ENCODE measurements at regions not wholly inside any gene's neighbourhood (a gene's known extent, or its start where the extent isn't known, plus 50 kb on each side); places are given as distances from the start of the nearest gene placed in this dataset.

- H3K27ac ChIP-seq, result no peak overlapping the region
- TF ChIP-seq ZFX (IDR thresholded peaks at IDR 0.05), result no peak
- no peak for TF ChIP-seq CTCF (conservative IDR thresholded peaks at IDR 0.05)
Measured at GRCh38 chr20:48571949-48572847, 255.6 kb downstream of the PREX1 start.

DNA sequence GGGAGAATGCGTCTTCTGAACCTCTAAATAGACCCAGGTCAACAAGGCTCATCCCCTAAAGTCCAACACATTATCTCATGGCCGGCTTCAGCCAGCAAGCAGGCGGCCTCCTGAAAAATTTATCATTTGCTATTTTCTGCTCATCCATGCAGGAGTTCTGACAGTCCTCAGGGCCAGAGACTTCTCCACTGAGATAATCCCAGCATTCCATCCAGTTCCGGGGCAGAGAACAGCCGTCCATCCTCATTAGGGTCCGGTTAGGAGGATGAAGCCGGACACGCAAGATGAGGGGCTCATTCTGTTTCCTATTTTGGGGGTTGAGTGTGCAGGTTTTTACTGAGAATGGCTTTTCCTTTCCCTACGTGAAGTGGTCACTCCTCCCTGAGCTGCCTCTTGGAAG lies 258.1 kb downstream of the PREX1 start:
- TF ChIP-seq ZFX (IDR thresholded peaks at IDR 0.05) (no peak), CTCF (conservative IDR thresholded peaks at IDR 0.05) (no peak)
- H3K27ac ChIP-seq, result no peak overlapping the region

DNA sequence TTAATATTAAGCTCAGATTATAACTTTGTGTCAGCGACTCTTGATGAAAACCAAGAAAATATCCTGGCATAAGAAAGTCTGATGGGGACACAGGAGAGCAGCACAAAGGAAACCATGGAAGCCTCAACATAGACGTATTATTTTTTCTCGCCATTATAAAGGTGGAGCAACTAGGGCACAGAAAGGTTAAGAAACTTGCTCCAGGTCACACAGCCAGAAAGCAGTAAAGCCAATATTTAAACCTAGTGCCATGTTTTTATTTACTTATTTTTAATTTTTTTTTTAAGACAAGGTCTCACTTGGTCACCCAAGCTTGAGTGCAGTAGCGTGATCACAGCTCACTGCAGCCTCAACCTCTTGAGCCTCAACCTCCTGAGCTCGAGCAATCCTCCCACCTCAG lies 259.3 kb downstream of the PREX1 start:
- TF ChIP-seq ZFX (IDR thresholded peaks at IDR 0.05), result no peak
- no peak for TF ChIP-seq CTCF (conservative IDR thresholded peaks at IDR 0.05)
- no peak overlapping the region for H3K27ac ChIP-seq

DNA sequence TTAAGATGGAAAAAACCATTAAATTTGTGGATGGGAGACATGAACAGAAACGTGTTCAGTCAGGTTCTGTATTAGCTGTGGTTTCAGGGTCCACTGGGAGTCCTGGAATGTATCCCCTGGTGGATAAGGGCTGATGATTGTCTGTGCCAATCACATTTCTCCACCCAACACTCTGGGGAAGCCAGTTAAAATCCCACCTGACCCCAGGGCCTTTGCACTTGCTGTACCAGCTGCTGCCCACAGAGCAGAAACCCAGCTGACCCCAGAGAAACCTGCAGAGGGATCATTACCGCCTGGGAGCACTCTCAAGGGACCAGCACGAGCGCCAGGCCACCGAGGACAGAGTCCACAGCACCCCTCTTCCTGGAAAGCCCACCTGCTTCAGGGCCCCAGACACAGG lies 260.7 kb downstream of the PREX1 start:
- no peak for TF ChIP-seq CTCF (conservative IDR thresholded peaks at IDR 0.05)
- TF ChIP-seq ZFX (IDR thresholded peaks at IDR 0.05), result no peak
- H3K27ac ChIP-seq, result no peak overlapping the region

- no peak overlapping the region for H3K27ac ChIP-seq
- TF ChIP-seq ZFX (IDR thresholded peaks at IDR 0.05), result no peak
- TF ChIP-seq CTCF (conservative IDR thresholded peaks at IDR 0.05), result no peak
Measured at GRCh38 chr20:48564982-48565539, 262.7 kb downstream of the PREX1 start.

- no peak overlapping the region for H3K27ac ChIP-seq
- no peak for TF ChIP-seq ZFX (IDR thresholded peaks at IDR 0.05)
- no peak for TF ChIP-seq CTCF (conservative IDR thresholded peaks at IDR 0.05)
Measured at GRCh38 chr20:48563191-48563870, 264.5 kb downstream of the PREX1 start.

- no peak overlapping the region for H3K27ac ChIP-seq
- TF ChIP-seq CTCF (conservative IDR thresholded peaks at IDR 0.05) (no peak), ZFX (IDR thresholded peaks at IDR 0.05) (no peak)
Measured at GRCh38 chr20:48562586-48563116, 265.1 kb downstream of the PREX1 start.

Data from C4-2B (cell line).